ENCODE measurements at regions not wholly inside any gene's neighbourhood (a gene's known extent, or its start where the extent isn't known, plus 50 kb on each side); places are given as distances from the start of the nearest gene placed in this dataset.

GRCh38 chr7:82625377-82625776 lies 181.8 kb upstream of the CACNA2D1 start:
- in situ Hi-C loops (cut with MboI; ENCODE audit: low sequenced_read_pairs) = no loop called here

- in situ Hi-C loops (cut with MboI; ENCODE audit: low sequenced_read_pairs) = no loop called here
Observed at GRCh38 chr7:82624965-82625364, 181.4 kb upstream of the CACNA2D1 start.

GRCh38 chr7:82624337-82624736 lies 180.8 kb upstream of the CACNA2D1 start:
- in situ Hi-C loops (cut with MboI; ENCODE audit: low sequenced_read_pairs) = no loop called here

- in situ Hi-C loops (cut with MboI; ENCODE audit: low sequenced_read_pairs) = no loop called here
Observed at GRCh38 chr7:82623812-82624211, 180.2 kb upstream of the CACNA2D1 start.

- in situ Hi-C loops (cut with MboI; ENCODE audit: low sequenced_read_pairs) = no loop called here
Observed at GRCh38 chr7:82617156-82617555, 173.6 kb upstream of the CACNA2D1 start.

GRCh38 chr7:82616059-82616728 lies 172.6 kb upstream of the CACNA2D1 start:
- in situ Hi-C loops (cut with MboI; ENCODE audit: low sequenced_read_pairs) = no loop called here

- in situ Hi-C loops (cut with MboI; ENCODE audit: low sequenced_read_pairs) = no loop called here
Observed at GRCh38 chr7:82615527-82615926, 171.9 kb upstream of the CACNA2D1 start.

- in situ Hi-C loops (cut with MboI; ENCODE audit: low sequenced_read_pairs) = no loop called here
Observed at GRCh38 chr7:82609746-82610145, 166.2 kb upstream of the CACNA2D1 start.

- in situ Hi-C loops (cut with MboI; ENCODE audit: low sequenced_read_pairs) = no loop called here
Observed at GRCh38 chr7:82605247-82605864, 161.8 kb upstream of the CACNA2D1 start.

GRCh38 chr7:82602066-82602465 lies 158.5 kb upstream of the CACNA2D1 start:
- in situ Hi-C loops (cut with MboI; ENCODE audit: low sequenced_read_pairs) = no loop called here

GRCh38 chr7:82600531-82600930 lies 157.0 kb upstream of the CACNA2D1 start:
- in situ Hi-C loops (cut with MboI; ENCODE audit: low sequenced_read_pairs) = no loop called here

GRCh38 chr7:82599895-82600294 lies 156.3 kb upstream of the CACNA2D1 start:
- in situ Hi-C loops (cut with MboI; ENCODE audit: low sequenced_read_pairs) = loop anchor here (25.0 kb wide), 2 partner anchors 563 to 1113 kb away; no protein-coding TSS in a partner anchor

- in situ Hi-C loops (cut with MboI; ENCODE audit: low sequenced_read_pairs) = loop anchor here (25.0 kb wide), 2 partner anchors 562 to 1112 kb away; no protein-coding TSS in a partner anchor
Observed at GRCh38 chr7:82598958-82599357, 155.4 kb upstream of the CACNA2D1 start.

- in situ Hi-C loops (cut with MboI; ENCODE audit: low sequenced_read_pairs) = loop anchor here (25.0 kb wide), 2 partner anchors 558 to 1108 kb away; no protein-coding TSS in a partner anchor
Observed at GRCh38 chr7:82595795-82596194, 152.2 kb upstream of the CACNA2D1 start.

- in situ Hi-C loops (cut with MboI; ENCODE audit: low sequenced_read_pairs) = loop anchor here (25.0 kb wide), 2 partner anchors 558 to 1108 kb away; no protein-coding TSS in a partner anchor
Observed at GRCh38 chr7:82595176-82595575, 151.6 kb upstream of the CACNA2D1 start.

- in situ Hi-C loops (cut with MboI; ENCODE audit: low sequenced_read_pairs) = loop anchor here (25.0 kb wide), 2 partner anchors 557 to 1107 kb away; no protein-coding TSS in a partner anchor
Observed at GRCh38 chr7:82594665-82595064, 151.1 kb upstream of the CACNA2D1 start.

GRCh38 chr7:82593780-82594179 lies 150.2 kb upstream of the CACNA2D1 start:
- in situ Hi-C loops (cut with MboI; ENCODE audit: low sequenced_read_pairs) = loop anchor here (25.0 kb wide), 2 partner anchors 556 to 1106 kb away; no protein-coding TSS in a partner anchor

- in situ Hi-C loops (cut with MboI; ENCODE audit: low sequenced_read_pairs) = loop anchor here (25.0 kb wide), 2 partner anchors 555 to 1105 kb away; no protein-coding TSS in a partner anchor
Observed at GRCh38 chr7:82592416-82592815, 148.8 kb upstream of the CACNA2D1 start.

- in situ Hi-C loops (cut with MboI; ENCODE audit: low sequenced_read_pairs) = loop anchor here (25.0 kb wide), 2 partner anchors 542 to 1092 kb away; no protein-coding TSS in a partner anchor
Observed at GRCh38 chr7:82579047-82579446, 135.5 kb upstream of the CACNA2D1 start.

- in situ Hi-C loops (cut with MboI; ENCODE audit: low sequenced_read_pairs) = loop anchor here (25.0 kb wide), 2 partner anchors 541 to 1091 kb away; no protein-coding TSS in a partner anchor
Observed at GRCh38 chr7:82578430-82578829, 134.9 kb upstream of the CACNA2D1 start.

- in situ Hi-C loops (cut with MboI; ENCODE audit: low sequenced_read_pairs) = no loop called here
Observed at GRCh38 chr7:82572195-82572880, 128.8 kb upstream of the CACNA2D1 start.

All from HL-60/S4 treated with retinoic acid at 250 ng/mL for 4 days and 3 days (cell line).